Stomach smooth muscle (tissue), 2 donors: ENCODE measurements at regions not wholly inside any gene's neighbourhood (a gene's known extent, or its start where the extent isn't known, plus 50 kb on each side); places are given as distances from the start of the nearest gene placed in this dataset.
"Not testable (repeated sequence)": the region's sequence is repeated elsewhere in the genome, so short reads cannot be mapped to it uniquely, and the experiment has no call there.

ENCODE experiments used
- H3K27ac ChIP-seq: one replicate; pipeline ENCODE4 v1.7.0; 2013; ENCODE audit warnings: mild to moderate bottlenecking, low read length, inconsistent platforms
- H3K27me3 ChIP-seq, 2 donors: one replicate each; pipeline ENCODE4 v1.7.0; 2013; ENCODE audit warnings: low read length in 2 of 2; ENCODE audit not compliant: insufficient read depth in 2 of 2, control insufficient read depth in 1 of 2
- H3K36me3 ChIP-seq, 2 donors: one replicate each; pipeline ENCODE4 v1.7.0; 2013; ENCODE audit warnings: low read length in 2 of 2; ENCODE audit not compliant: control insufficient read depth in 2 of 2, insufficient read depth in 2 of 2
- H3K4me1 ChIP-seq: one replicate; pipeline ENCODE4 v1.7.0; 2013; ENCODE audit warnings: low read length; ENCODE audit not compliant: control insufficient read depth, insufficient read depth
- H3K4me3 ChIP-seq, 2 donors: one replicate each; pipeline ENCODE4 v1.7.0; 2013; ENCODE audit warnings: low read length in 2 of 2
- H3K9ac ChIP-seq, 2 donors: one replicate each; pipeline ENCODE4 v1.7.0; 2013; ENCODE audit warnings: low read length in 2 of 2, mild to moderate bottlenecking in 1 of 2
- H3K9me3 ChIP-seq, 2 donors: one replicate each; pipeline ENCODE4 v1.7.0; 2013; ENCODE audit warnings: low read length in 2 of 2; ENCODE audit not compliant: control insufficient read depth in 2 of 2
- donor health status: healthy.
- donor health status: Pancreatic carcinoma.

- no peaks in the 10 kb centered on the region for H3K27me3 ChIP-seq
- no peaks in the 10 kb centered on the region for H3K4me1 ChIP-seq
- H3K9ac ChIP-seq = no peak overlapping the region
- no peak overlapping the region for H3K4me3 ChIP-seq
- no peaks in the 10 kb centered on the region for H3K9me3 ChIP-seq
- H3K36me3 ChIP-seq = no peaks in the 10 kb centered on the region
- H3K27ac ChIP-seq = no peak overlapping the region
These were observed 160.4 kb downstream of the CPEB2 start for GRCh38 chr4:15162465-15163283.

DNA sequence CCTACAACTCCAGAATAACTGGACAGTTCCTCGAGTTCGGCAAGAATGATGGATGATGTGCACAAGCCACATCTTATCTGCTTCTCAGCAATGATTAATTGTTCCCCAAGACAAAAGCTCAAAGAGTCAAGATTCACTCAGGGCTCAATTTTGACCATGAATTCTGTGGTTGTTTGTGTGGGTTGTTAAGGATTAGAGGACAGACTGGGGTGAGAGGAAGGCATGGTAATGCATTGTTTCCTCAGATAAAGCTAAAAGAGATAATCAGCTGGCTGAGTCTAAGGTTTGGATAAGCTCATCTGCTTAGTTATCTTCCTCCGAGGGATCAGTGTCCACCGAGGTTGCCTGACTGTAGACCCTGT, 161.0 kb downstream of the CPEB2 start:
- no peak overlapping the region for H3K27ac ChIP-seq
- H3K4me1 ChIP-seq = no peaks in the 10 kb centered on the region
- H3K9ac ChIP-seq = no peak overlapping the region
- H3K36me3 ChIP-seq = no peaks in the 10 kb centered on the region
- H3K4me3 ChIP-seq = no peak overlapping the region
- H3K9me3 ChIP-seq = no peaks in the 10 kb centered on the region
- H3K27me3 ChIP-seq = no peaks in the 10 kb centered on the region

GRCh38 chr4:15164571-15164970, 162.3 kb downstream of the CPEB2 start:
- Histone ChIP-seq H3K9ac (no peak overlapping the region), H3K4me3 (no peak overlapping the region), H3K27me3 (no peaks in the 10 kb centered on the region), H3K4me1 (no peaks in the 10 kb centered on the region), H3K27ac (no peak overlapping the region), H3K9me3 (no peaks in the 10 kb centered on the region), H3K36me3 (no peaks in the 10 kb centered on the region)

DNA sequence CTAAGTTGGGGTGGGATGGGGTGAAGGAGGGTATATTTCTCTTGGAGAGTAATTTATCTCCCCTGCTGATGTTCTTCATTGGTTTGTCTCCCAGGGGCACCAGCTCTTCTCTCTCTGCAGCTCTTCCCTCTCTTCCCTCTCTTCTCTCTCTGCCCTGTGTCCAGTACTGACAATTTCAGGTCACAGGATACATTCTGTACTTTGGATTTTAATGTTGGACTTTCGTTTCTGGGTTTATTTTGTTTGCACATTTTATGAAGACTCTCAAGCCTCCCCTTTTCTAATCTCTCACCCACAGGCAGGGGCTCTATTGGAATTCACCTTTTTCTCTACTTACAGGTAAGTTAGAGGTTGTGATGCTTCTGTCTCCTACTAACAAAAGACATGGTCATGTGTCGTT, 165.5 kb downstream of the CPEB2 start:
- no peaks in the 10 kb centered on the region for H3K27me3 ChIP-seq
- H3K27ac ChIP-seq = no peak overlapping the region
- no peaks in the 10 kb centered on the region for H3K4me1 ChIP-seq
- H3K9me3 ChIP-seq = peaks cover 5 to 7% of the 10 kb centered on the region in 2 donors
- H3K4me3 ChIP-seq = no peak overlapping the region
- no peak overlapping the region for H3K9ac ChIP-seq
- H3K36me3 ChIP-seq = no peaks in the 10 kb centered on the region

DNA sequence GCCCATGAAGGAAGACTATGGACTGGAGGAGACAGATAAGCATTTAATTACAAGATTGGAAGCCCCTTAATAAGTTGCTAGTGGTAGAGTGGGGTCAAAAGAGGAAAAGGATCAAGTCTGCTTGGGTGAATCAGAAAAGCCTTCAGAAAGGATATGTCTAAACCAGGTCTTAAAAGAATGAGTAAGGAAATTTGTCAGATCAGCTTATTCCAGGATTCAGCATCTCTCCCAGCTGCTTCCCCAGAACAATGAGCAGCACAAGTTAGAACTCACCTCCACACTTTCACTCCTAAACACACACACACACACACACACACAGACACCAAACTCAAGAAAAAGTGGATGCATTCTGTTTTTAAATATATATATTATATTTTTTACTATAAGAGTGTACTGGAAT, 166.5 kb downstream of the CPEB2 start:
- peaks cover 5 to 7% of the 10 kb centered on the region in 2 donors for H3K9me3 ChIP-seq
- H3K27me3 ChIP-seq = no peaks in the 10 kb centered on the region
- H3K4me3 ChIP-seq = no peak overlapping the region
- no peak overlapping the region for H3K27ac ChIP-seq
- H3K9ac ChIP-seq = no peak overlapping the region
- H3K4me1 ChIP-seq = no peaks in the 10 kb centered on the region
- H3K36me3 ChIP-seq = no peaks in the 10 kb centered on the region

- H3K36me3 ChIP-seq = no peaks in the 10 kb centered on the region
- peaks cover 5 to 7% of the 10 kb centered on the region in 2 donors for H3K9me3 ChIP-seq
- no peak overlapping the region for H3K4me3 ChIP-seq
- H3K27me3 ChIP-seq = no peaks in the 10 kb centered on the region
- H3K27ac ChIP-seq = no peak overlapping the region
- H3K4me1 ChIP-seq = no peaks in the 10 kb centered on the region
- no peak overlapping the region for H3K9ac ChIP-seq
These were observed 169.4 kb downstream of the CPEB2 start for GRCh38 chr4:15171725-15172124.

- Histone ChIP-seq H3K36me3 (no peaks in the 10 kb centered on the region), H3K27me3 (no peaks in the 10 kb centered on the region), H3K9me3 (peaks cover 5 to 7% of the 10 kb centered on the region in 2 donors), H3K9ac (no peak overlapping the region), H3K4me1 (no peaks in the 10 kb centered on the region), H3K4me3 (no peak overlapping the region), H3K27ac (no peak overlapping the region)
These were observed 171.0 kb downstream of the CPEB2 start for GRCh38 chr4:15173251-15173650.

GRCh38 chr4:15174168-15174567, 171.9 kb downstream of the CPEB2 start:
- not testable (repeated sequence) for H3K9ac ChIP-seq, H3K9me3 ChIP-seq, H3K4me1 ChIP-seq, H3K4me3 ChIP-seq, H3K27me3 ChIP-seq, H3K27ac ChIP-seq, H3K36me3 ChIP-seq

DNA sequence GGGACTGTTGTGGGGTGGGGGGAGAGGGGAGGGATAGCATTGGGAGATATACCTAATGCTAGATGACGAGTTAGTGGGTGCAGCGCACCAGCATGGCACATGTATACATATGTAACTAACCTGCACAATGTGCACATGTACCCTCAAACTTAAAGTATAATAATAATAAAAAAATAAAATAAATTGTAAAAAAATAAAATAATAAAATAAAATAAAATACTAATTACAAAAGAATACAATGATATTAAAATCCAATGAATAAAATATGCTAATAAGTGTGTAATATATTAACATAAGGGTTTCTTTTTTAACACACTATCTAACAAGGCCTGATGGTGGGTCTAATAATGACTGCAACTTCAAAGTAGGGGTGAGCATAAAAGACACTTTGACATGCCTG, 177.6 kb downstream of the CPEB2 start:
- not testable (repeated sequence) for H3K4me1 ChIP-seq, H3K9me3 ChIP-seq, H3K4me3 ChIP-seq, H3K27ac ChIP-seq, H3K27me3 ChIP-seq, H3K9ac ChIP-seq, H3K36me3 ChIP-seq

GRCh38 chr4:15182600-15183220, 180.4 kb downstream of the CPEB2 start:
- H3K27ac ChIP-seq = no peak overlapping the region
- no peaks in the 10 kb centered on the region for H3K9me3 ChIP-seq
- H3K36me3 ChIP-seq = no peaks in the 10 kb centered on the region
- no peak overlapping the region for H3K9ac ChIP-seq
- H3K4me3 ChIP-seq = no peak overlapping the region
- H3K4me1 ChIP-seq = no peaks in the 10 kb centered on the region
- H3K27me3 ChIP-seq = no peaks in the 10 kb centered on the region

DNA sequence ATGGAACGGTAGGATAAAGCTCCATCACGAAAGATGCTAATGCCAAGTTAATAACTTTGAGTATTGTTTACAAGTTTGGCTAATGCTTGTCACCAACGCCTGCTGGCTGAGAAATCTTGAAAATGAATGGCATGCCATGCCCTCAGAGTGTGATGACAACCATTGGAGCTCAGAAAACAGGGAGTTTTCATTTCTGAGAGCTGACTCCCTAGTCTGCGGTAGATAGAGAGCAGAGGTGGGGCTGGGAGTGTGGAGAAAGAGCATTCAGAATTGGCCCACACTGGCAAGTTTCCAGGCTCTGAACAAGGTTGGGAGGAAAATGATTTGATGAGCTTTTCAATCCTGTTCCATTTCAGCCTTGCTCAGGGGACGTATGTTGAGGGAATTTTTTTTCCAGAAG, 183.9 kb downstream of the CPEB2 start:
- Histone ChIP-seq H3K4me3 (no peak overlapping the region), H3K4me1 (no peaks in the 10 kb centered on the region), H3K9me3 (no peaks in the 10 kb centered on the region), H3K9ac (no peak overlapping the region), H3K27me3 (no peaks in the 10 kb centered on the region), H3K36me3 (no peaks in the 10 kb centered on the region), H3K27ac (no peak overlapping the region)
